ENCODE measurements at regions not wholly inside any gene's neighbourhood (a gene's known extent, or its start where the extent isn't known, plus 50 kb on each side); places are given as distances from the start of the nearest gene placed in this dataset.

GRCh38 chr2:175253871-175254270 lies 72.4 kb upstream of the ATP5MC3 start:
- no peak overlapping the region for H3K9ac ChIP-seq (ENCODE audit: extremely low read depth, low read length, poor library complexity, severe bottlenecking)
- Mint-ChIP-seq H3K4me1 (no peaks in the 10 kb centered on the region), H3K27me3 (ENCODE audit: insufficient read depth) (peaks cover 2% of the 10 kb centered on the region), H3K27ac (no peak overlapping the region), H3K9me3 (peaks cover 15% of the 10 kb centered on the region), H3K36me3 (ENCODE audit: low read depth) (peaks cover 5% of the 10 kb centered on the region), H3K4me3 (no peak overlapping the region)
- no peak overlapping the region for H3K27ac ChIP-seq (ENCODE audit: low read depth, low read length)
- no peak for TF ChIP-seq CTCF (conservative IDR thresholded peaks at IDR 0.05)
- H3K4me3 ChIP-seq (ENCODE audit: low read length), result no peak overlapping the region
- DNase-seq, result no peak
- WGBS, 2 experiments (ENCODE audit: insufficient coverage in 1 of 2, insufficient read length in 1 of 2), result 84 to 90% methylated on average over 2 to 3 of the region's 3 CpGs
- H3K27me3 ChIP-seq (ENCODE audit: control insufficient read depth, insufficient read depth, low read length, poor library complexity, severe bottlenecking), result no peaks in the 10 kb centered on the region
- H3K36me3 ChIP-seq (ENCODE audit: control insufficient read depth, insufficient read depth, low read length), result no peaks in the 10 kb centered on the region
- no peaks in the 10 kb centered on the region for H3K9me3 ChIP-seq (ENCODE audit: control insufficient read depth, low read length)
- no peaks in the 10 kb centered on the region for H3K4me1 ChIP-seq (ENCODE audit: control insufficient read depth, insufficient read depth, low read length)

GRCh38 chr2:175251425-175252041 lies 70.0 kb upstream of the ATP5MC3 start:
- Histone ChIP-seq H3K9me3 (ENCODE audit: control insufficient read depth, low read length) (no peaks in the 10 kb centered on the region), H3K4me3 (ENCODE audit: low read length) (no peak overlapping the region), H3K9ac (ENCODE audit: extremely low read depth, low read length, poor library complexity, severe bottlenecking) (no peak overlapping the region), H3K27ac (ENCODE audit: low read depth, low read length) (no peak overlapping the region), H3K4me1 (ENCODE audit: control insufficient read depth, insufficient read depth, low read length) (no peaks in the 10 kb centered on the region), H3K27me3 (ENCODE audit: control insufficient read depth, insufficient read depth, low read length, poor library complexity, severe bottlenecking) (no peaks in the 10 kb centered on the region), H3K36me3 (ENCODE audit: control insufficient read depth, insufficient read depth, low read length) (no peaks in the 10 kb centered on the region)
- no peak for DNase-seq
- H3K27ac Mint-ChIP-seq, result no peak overlapping the region
- peaks cover 2% of the 10 kb centered on the region for H3K36me3 Mint-ChIP-seq (ENCODE audit: low read depth)
- 27% methylated on average over 5 of the region's 5 CpGs; no CpG with 5 or more reads in 1 of the 2 experiments for WGBS, 2 experiments (ENCODE audit: insufficient coverage in 1 of 2, insufficient read length in 1 of 2)
- no peaks in the 10 kb centered on the region for H3K4me1 Mint-ChIP-seq
- H3K4me3 Mint-ChIP-seq, result no peak overlapping the region
- peak; percentile 91 for TF ChIP-seq CTCF (conservative IDR thresholded peaks at IDR 0.05)
- no peaks in the 10 kb centered on the region for H3K27me3 Mint-ChIP-seq (ENCODE audit: insufficient read depth)
- H3K9me3 Mint-ChIP-seq, result peaks cover 6% of the 10 kb centered on the region

GRCh38 chr2:175247159-175247558 lies 65.6 kb upstream of the ATP5MC3 start:
- Mint-ChIP-seq H3K4me3 (no peak overlapping the region), H3K4me1 (no peaks in the 10 kb centered on the region), H3K27ac (no peak overlapping the region), H3K27me3 (ENCODE audit: insufficient read depth) (no peaks in the 10 kb centered on the region), H3K36me3 (ENCODE audit: low read depth) (no peaks in the 10 kb centered on the region), H3K9me3 (no peaks in the 10 kb centered on the region)
- DNase-seq, result no peak
- Histone ChIP-seq H3K4me1 (ENCODE audit: control insufficient read depth, insufficient read depth, low read length) (no peaks in the 10 kb centered on the region), H3K4me3 (ENCODE audit: low read length) (no peak overlapping the region), H3K27ac (ENCODE audit: low read depth, low read length) (no peak overlapping the region), H3K36me3 (ENCODE audit: control insufficient read depth, insufficient read depth, low read length) (no peaks in the 10 kb centered on the region), H3K9me3 (ENCODE audit: control insufficient read depth, low read length) (no peaks in the 10 kb centered on the region), H3K9ac (ENCODE audit: extremely low read depth, low read length, poor library complexity, severe bottlenecking) (no peak overlapping the region), H3K27me3 (ENCODE audit: control insufficient read depth, insufficient read depth, low read length, poor library complexity, severe bottlenecking) (no peaks in the 10 kb centered on the region)
- TF ChIP-seq CTCF (conservative IDR thresholded peaks at IDR 0.05), result no peak

All from endodermal cell (in vitro differentiated cells).